ENCODE measurements at regions not wholly inside any gene's neighbourhood (a gene's known extent, or its start where the extent isn't known, plus 50 kb on each side); places are given as distances from the start of the nearest gene placed in this dataset.

DNA sequence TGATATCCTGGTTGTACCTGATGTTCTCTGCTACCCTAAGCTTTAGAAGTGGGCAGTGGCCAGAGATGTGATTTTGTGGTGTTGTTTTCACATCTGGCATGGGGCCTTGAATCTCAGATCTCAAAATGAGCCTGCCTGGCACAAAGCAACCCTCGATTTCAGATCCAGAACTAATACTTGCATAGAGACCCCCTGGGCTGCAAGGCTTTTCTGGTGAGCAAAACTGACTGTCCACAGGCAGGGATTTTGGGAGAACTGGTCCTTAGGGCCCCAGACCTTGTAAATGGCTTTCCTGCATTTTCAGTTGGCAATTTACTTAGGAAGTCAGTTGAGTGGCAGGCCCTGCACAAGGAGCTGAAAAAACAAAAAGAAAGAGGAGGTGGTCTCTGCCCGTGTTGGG is 265.3 kb downstream of the MYCN start:
- no peaks in the 10 kb centered on the region for H3K36me3 ChIP-seq (ENCODE audit: low read length)
- peaks cover 13% of the 10 kb centered on the region for H3K9me3 ChIP-seq (ENCODE audit: insufficient read depth, low read length)
- no peak overlapping the region for H3K27ac ChIP-seq (ENCODE audit: low read depth, low read length)
- no peaks in the 10 kb centered on the region for H3K79me2 ChIP-seq (ENCODE audit: insufficient read depth, low read length)
- no peak overlapping the region for H2AFZ ChIP-seq (ENCODE audit: low read depth, low read length, severe bottlenecking)
- no peak overlapping the region for H3K9ac ChIP-seq (ENCODE audit: low read length)
- H3F3A ChIP-seq (ENCODE audit: insufficient read depth), result no peaks in the 10 kb centered on the region
- no peaks in the 10 kb centered on the region for H3K9me2 ChIP-seq (replicated peaks; ENCODE audit: insufficient read depth, low read length)
- no peak for TF ChIP-seq EZH2phosphoT487 (conservative IDR thresholded peaks at IDR 0.05; ENCODE audit: low read length)
- TF ChIP-seq, protein P1, sequence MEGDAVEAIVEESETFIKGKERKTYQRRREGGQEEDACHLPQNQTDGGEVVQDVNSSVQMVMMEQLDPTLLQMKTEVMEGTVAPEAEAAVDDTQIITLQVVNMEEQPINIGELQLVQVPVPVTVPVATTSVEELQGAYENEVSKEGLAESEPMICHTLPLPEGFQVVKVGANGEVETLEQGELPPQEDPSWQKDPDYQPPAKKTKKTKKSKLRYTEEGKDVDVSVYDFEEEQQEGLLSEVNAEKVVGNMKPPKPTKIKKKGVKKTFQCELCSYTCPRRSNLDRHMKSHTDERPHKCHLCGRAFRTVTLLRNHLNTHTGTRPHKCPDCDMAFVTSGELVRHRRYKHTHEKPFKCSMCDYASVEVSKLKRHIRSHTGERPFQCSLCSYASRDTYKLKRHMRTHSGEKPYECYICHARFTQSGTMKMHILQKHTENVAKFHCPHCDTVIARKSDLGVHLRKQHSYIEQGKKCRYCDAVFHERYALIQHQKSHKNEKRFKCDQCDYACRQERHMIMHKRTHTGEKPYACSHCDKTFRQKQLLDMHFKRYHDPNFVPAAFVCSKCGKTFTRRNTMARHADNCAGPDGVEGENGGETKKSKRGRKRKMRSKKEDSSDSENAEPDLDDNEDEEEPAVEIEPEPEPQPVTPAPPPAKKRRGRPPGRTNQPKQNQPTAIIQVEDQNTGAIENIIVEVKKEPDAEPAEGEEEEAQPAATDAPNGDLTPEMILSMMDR (IDR thresholded peaks at IDR 0.05; ENCODE audit: insufficient read depth, low read length, poor library complexity, severe bottlenecking), result no peak
- no peaks in the 10 kb centered on the region for H4K20me1 ChIP-seq (ENCODE audit: low read depth, low read length)
- H3K27me3 ChIP-seq (ENCODE audit: low read length), result no peaks in the 10 kb centered on the region
- H3K4me3 ChIP-seq (ENCODE audit: insufficient read depth, low read length, poor library complexity, severe bottlenecking), result no peak overlapping the region
- H3K4me2 ChIP-seq (ENCODE audit: low read depth, low read length, poor library complexity, severe bottlenecking), result no peak overlapping the region

DNA sequence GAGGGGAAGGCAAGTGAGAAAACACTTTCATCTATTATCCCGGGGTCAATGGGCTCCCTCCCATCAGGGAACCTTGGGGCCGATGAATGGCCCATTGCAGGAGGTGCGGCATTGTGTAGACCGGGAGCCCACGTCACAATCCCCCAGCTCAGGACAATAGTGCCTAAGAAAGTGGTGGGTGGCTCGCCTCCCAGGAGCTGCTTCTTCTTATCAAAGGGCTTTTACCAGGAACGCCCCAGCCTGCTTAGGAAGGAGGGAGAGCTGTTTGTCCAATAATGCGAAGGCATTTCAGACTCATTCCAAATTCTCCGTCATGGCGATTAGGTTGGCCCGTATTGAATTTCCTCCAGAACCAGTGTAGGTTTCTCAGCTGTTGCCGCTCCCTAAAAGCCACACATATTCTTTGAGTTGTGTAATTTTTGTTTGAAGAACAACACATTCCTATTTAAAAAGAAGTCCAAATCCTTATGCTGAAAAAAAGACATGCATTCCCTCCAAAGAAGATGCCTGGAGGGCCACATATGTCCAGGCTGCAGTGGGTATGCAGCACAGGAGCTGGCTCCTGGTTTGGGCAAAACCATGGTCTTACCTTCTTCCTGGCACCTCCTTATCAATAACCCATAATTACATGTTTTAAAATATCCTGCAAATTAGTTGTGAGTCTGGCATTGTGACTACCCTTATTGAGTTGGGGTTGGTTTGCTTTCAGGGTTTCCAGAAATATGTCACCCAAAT is 264.7 kb downstream of the MYCN start:
- peaks cover 13% of the 10 kb centered on the region for H3K9me3 ChIP-seq (ENCODE audit: insufficient read depth, low read length)
- TF ChIP-seq EZH2phosphoT487 (conservative IDR thresholded peaks at IDR 0.05; ENCODE audit: low read length), result no peak
- TF ChIP-seq, protein P1 (IDR thresholded peaks at IDR 0.05; ENCODE audit: insufficient read depth, low read length, poor library complexity, severe bottlenecking), result no peak
- H3K36me3 ChIP-seq (ENCODE audit: low read length), result no peaks in the 10 kb centered on the region
- no peaks in the 10 kb centered on the region for H3K9me2 ChIP-seq (replicated peaks; ENCODE audit: insufficient read depth, low read length)
- no peak overlapping the region for H3K27ac ChIP-seq (ENCODE audit: low read depth, low read length)
- no peaks in the 10 kb centered on the region for H3F3A ChIP-seq (ENCODE audit: insufficient read depth)
- H3K27me3 ChIP-seq (ENCODE audit: low read length), result no peaks in the 10 kb centered on the region
- no peaks in the 10 kb centered on the region for H3K79me2 ChIP-seq (ENCODE audit: insufficient read depth, low read length)
- no peak overlapping the region for H3K9ac ChIP-seq (ENCODE audit: low read length)
- no peak overlapping the region for H3K4me2 ChIP-seq (ENCODE audit: low read depth, low read length, poor library complexity, severe bottlenecking)
- no peak overlapping the region for H3K4me3 ChIP-seq (ENCODE audit: insufficient read depth, low read length, poor library complexity, severe bottlenecking)
- no peak overlapping the region for H2AFZ ChIP-seq (ENCODE audit: low read depth, low read length, severe bottlenecking)
- H4K20me1 ChIP-seq (ENCODE audit: low read depth, low read length), result no peaks in the 10 kb centered on the region

DNA sequence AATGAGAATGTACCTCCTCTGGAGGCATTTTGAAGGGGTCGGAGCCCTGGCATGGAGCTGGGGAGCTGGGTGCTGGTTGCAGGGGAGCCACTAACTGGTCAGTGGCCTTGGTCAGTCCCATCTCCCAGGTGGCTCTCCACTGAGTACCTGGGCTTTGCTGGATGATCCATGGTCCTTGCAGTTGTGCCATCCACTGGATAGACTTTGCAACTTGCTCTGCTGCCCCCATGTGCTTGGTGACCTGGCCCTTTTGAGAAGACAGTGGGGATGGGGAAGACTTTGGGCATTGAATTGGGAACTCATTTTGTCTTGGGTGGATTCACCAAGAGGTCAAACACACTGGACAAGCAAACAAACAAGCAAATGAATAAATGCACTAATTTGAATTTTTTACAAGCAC is 263.9 kb downstream of the MYCN start:
- TF ChIP-seq EZH2phosphoT487 (conservative IDR thresholded peaks at IDR 0.05; ENCODE audit: low read length), result no peak
- TF ChIP-seq, protein P1 (IDR thresholded peaks at IDR 0.05; ENCODE audit: insufficient read depth, low read length, poor library complexity, severe bottlenecking), result no peak
- H3K27ac ChIP-seq (ENCODE audit: low read depth, low read length), result no peak overlapping the region
- no peaks in the 10 kb centered on the region for H3K79me2 ChIP-seq (ENCODE audit: insufficient read depth, low read length)
- no peak overlapping the region for H3K4me2 ChIP-seq (ENCODE audit: low read depth, low read length, poor library complexity, severe bottlenecking)
- no peak overlapping the region for H2AFZ ChIP-seq (ENCODE audit: low read depth, low read length, severe bottlenecking)
- H3K9ac ChIP-seq (ENCODE audit: low read length), result no peak overlapping the region
- H3K36me3 ChIP-seq (ENCODE audit: low read length), result no peaks in the 10 kb centered on the region
- no peaks in the 10 kb centered on the region for H4K20me1 ChIP-seq (ENCODE audit: low read depth, low read length)
- no peaks in the 10 kb centered on the region for H3K9me2 ChIP-seq (replicated peaks; ENCODE audit: insufficient read depth, low read length)
- H3K4me3 ChIP-seq (ENCODE audit: insufficient read depth, low read length, poor library complexity, severe bottlenecking), result no peak overlapping the region
- no peaks in the 10 kb centered on the region for H3K27me3 ChIP-seq (ENCODE audit: low read length)
- peaks cover 9% of the 10 kb centered on the region for H3K9me3 ChIP-seq (ENCODE audit: insufficient read depth, low read length)
- H3F3A ChIP-seq (ENCODE audit: insufficient read depth), result no peaks in the 10 kb centered on the region
